Activated T-cell treated with anti-CD3 and anti-CD28 coated beads, Interleukin-2, amount 50 U/mL, for 4 hours (primary cell): ENCODE measurements at regions not wholly inside any gene's neighbourhood (a gene's known extent, or its start where the extent isn't known, plus 50 kb on each side); places are given as distances from the start of the nearest gene placed in this dataset.
"Not testable (repeated sequence)": the region's sequence is repeated elsewhere in the genome, so short reads cannot be mapped to it uniquely, and the experiment has no call there.

Experiments
- ATAC-seq, 2 donors: fragments of 200-7000 bp; cut with Tn5 transposase; one replicate each; pipeline ENCODE4 v1.10.0; 2021
- DNase-seq: peaks from one replicate; pipeline ENCODE4 v3.0.0-alpha.2; 2020
- H3K27me3 Mint-ChIP-seq: one replicate; pipeline ENCODE4 v1.8.0; 2021; ENCODE audit warnings: low read depth, mixed read lengths
- H3K36me3 Mint-ChIP-seq: one replicate; pipeline ENCODE4 v1.8.0; 2022; ENCODE audit warnings: mixed read lengths; ENCODE audit not compliant: insufficient read depth
- H3K4me1 Mint-ChIP-seq: one replicate; pipeline ENCODE4 v1.8.0; 2021; ENCODE audit warnings: low read depth, mixed read lengths
- H3K4me3 Mint-ChIP-seq: one replicate; pipeline ENCODE4 v1.8.0; 2021; ENCODE audit warnings: mild to moderate bottlenecking, moderate library complexity, mixed read lengths
- H3K9me3 Mint-ChIP-seq: one replicate; pipeline ENCODE4 v1.8.0; 2021; ENCODE audit warnings: mixed read lengths

DNA sequence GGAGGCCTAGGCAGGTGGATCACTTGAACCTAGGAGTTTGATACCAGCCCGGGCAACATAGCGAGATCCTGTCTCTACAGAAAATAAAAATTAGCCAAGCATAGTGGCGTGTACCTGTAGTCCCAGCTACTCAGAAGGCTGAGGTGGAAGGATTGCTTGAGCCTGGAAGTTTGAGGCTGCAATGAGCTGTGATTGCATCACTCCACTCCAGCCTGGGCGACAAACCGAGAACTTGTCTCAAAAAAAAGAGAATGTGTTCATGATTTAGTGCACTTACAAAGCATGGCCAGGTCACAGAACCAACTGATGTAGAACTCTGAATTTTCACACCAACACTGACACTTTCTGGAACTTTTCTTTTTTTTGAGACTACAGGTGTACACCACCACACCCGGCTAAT, 182.7 kb downstream of the ZFP64 start:
- no peak for DNase-seq
- no peaks in the 10 kb centered on the region for H3K36me3 Mint-ChIP-seq
- no peaks in the 10 kb centered on the region for H3K4me1 Mint-ChIP-seq
- no peak overlapping the region for H3K4me3 Mint-ChIP-seq
- H3K9me3 Mint-ChIP-seq, result peaks cover 13% of the 10 kb centered on the region
- no peak for ATAC-seq
- peaks cover 4% of the 10 kb centered on the region for H3K27me3 Mint-ChIP-seq

DNA sequence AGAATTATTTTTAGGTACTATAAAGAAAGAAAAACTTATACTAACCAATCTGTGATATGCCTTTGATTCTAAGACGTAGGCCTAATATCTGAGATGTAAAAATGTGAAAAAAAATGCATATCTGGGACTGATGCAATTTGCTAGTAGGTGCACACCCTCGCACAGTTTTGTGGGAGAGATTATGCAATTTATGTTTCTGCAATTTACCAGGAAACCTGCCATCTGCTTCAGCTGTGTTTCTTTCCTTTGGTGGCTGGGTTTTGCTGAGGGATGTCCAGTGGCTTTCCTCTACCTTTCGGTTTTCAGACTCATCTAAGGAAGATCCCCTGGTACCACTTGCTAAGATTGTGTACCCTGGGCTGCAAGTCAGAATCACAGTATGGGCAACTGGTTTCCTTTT, 186.9 kb downstream of the ZFP64 start:
- DNase-seq (no peak), ATAC-seq (no peak)
- Mint-ChIP-seq H3K4me1 (no peaks in the 10 kb centered on the region), H3K27me3 (peaks cover 14% of the 10 kb centered on the region), H3K36me3 (no peaks in the 10 kb centered on the region), H3K9me3 (no peaks in the 10 kb centered on the region), H3K4me3 (no peak overlapping the region)

DNA sequence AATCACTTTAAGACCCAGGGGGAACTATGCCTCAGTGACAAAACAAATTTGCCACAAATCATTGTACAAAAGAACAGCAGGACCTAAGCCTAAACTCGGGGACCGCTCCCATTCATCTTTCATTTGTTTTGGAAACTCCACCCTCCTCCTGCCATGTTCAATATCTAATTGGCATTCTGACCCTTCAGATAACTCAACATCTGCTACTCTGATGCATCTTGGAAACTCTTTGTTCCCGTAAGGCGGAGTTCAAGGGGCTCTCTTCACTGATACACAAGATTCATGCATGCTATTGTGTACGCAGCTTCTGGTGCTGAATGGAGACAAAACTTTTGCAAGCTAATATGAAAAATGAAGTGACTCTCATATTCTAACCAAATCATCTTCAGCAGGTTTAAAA, 187.6 kb downstream of the ZFP64 start:
- Mint-ChIP-seq H3K36me3 (no peaks in the 10 kb centered on the region), H3K9me3 (no peaks in the 10 kb centered on the region), H3K27me3 (peaks cover 14% of the 10 kb centered on the region), H3K4me3 (no peak overlapping the region), H3K4me1 (no peaks in the 10 kb centered on the region)
- ATAC-seq (no peak), DNase-seq (no peak)

DNA sequence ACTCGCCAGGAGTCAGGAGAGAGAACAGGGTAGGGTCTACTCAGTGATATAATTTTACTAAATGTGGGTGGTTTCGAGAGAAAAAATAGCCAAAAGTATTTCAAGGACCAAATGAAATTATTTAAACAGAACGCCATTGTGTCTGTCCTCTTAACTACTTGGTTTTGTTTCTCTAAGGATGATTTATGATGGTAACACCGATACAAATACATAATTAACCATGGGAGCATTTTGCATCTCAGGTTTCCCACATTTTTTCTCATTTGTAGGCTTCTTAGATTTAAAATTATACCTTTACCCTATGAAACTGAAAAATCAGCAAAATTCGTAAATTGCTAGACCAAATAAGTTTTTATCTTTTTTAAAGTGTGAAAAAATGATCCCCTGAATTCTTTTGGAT, 188.2 kb downstream of the ZFP64 start:
- H3K4me1 Mint-ChIP-seq, result no peaks in the 10 kb centered on the region
- H3K9me3 Mint-ChIP-seq, result no peaks in the 10 kb centered on the region
- DNase-seq, result no peak
- H3K27me3 Mint-ChIP-seq, result peaks cover 14% of the 10 kb centered on the region
- no peak overlapping the region for H3K4me3 Mint-ChIP-seq
- no peaks in the 10 kb centered on the region for H3K36me3 Mint-ChIP-seq
- no peak for ATAC-seq

DNA sequence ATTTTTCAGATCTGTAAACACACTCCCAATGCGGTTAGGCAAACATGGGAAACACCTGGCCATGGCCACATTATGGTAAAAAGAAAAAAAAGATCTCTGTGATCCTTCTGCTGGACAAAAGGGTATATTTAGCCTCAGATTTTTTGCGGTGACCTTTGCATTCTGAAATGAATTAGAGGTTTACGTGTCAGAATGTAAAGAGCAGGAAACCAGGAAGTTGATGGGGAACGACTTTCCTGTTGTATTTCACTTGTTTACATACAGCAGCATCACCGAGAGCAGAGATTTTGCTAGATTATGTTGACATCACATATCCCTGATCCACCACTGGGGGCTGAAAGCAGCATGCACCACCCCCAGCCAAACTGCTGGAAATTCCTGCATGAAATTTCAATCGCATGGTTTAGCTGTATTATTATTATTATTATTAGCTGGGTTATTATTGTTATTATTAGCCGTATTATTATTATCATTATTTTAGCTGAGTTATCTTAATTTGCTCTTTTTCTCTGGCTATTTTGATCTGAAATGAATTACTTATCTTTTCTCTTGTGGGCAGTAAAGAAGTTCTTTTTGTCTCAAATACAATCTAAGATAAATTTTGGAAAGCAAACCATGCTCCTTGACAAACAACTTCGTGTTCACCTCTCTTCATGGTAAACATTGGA, 189.4 kb downstream of the ZFP64 start:
- peaks cover 16% of the 10 kb centered on the region for H3K27me3 Mint-ChIP-seq
- no peaks in the 10 kb centered on the region for H3K36me3 Mint-ChIP-seq
- no peak overlapping the region for H3K4me3 Mint-ChIP-seq
- ATAC-seq (no peak), DNase-seq (no peak)
- no peaks in the 10 kb centered on the region for H3K9me3 Mint-ChIP-seq
- H3K4me1 Mint-ChIP-seq, result no peaks in the 10 kb centered on the region

DNA sequence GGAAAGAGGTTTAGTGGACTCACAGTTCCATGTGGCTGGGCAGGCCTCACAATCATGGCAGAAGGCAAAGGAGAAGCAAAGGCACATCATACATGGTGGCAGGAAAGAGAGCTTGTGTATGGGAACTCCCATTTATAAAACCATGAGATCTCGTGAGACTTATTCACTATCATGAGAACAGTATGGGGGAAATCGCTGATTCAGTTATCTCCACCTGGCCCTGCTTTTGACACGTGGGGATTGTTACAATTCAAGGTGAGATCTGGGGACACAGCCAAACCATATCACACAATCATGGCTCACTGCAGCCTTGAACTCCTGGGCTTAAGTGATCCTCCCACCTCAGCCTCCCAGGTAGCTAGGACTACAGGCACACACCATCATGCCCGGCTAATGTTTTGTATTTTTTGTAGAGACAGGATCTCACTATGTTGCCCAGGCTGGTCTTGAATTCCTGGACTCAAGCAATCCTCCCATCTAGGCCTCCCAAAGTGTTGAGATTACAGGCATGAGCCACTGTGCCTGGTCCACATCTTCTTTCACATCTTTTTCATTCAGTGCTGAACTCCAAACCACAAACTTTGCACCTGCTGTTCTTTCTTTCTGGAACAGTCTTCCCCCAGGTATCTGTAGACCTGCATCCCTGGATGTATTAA, 194.2 kb downstream of the ZFP64 start:
- not testable (repeated sequence) for H3K4me3 Mint-ChIP-seq, DNase-seq, H3K27me3 Mint-ChIP-seq, ATAC-seq, H3K36me3 Mint-ChIP-seq, H3K9me3 Mint-ChIP-seq, H3K4me1 Mint-ChIP-seq

DNA sequence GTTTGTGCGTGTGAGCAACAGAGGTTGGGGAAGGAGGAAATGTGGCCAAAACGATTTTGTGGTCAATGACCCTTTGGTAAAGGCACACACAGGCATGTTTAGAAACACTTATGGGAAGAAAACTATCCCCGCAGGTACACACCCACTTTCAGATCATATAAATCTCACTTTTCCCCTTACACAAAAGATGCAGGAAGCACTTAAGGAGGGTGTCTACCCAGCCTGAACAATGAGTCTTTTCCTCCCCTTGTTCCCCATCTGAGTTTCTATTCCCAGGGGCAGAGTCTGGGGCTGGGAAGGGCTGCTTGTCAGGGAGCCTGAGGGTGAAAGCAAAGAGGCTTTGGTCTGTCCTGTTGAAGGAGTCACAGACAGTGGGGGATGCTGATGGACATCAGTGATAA, 193.2 kb upstream of the SALL4 start:
- DNase-seq (no peak), ATAC-seq (no peak)
- Mint-ChIP-seq H3K36me3 (no peaks in the 10 kb centered on the region), H3K4me1 (no peaks in the 10 kb centered on the region), H3K4me3 (no peak overlapping the region), H3K9me3 (no peaks in the 10 kb centered on the region), H3K27me3 (peaks cover 2% of the 10 kb centered on the region)

DNA sequence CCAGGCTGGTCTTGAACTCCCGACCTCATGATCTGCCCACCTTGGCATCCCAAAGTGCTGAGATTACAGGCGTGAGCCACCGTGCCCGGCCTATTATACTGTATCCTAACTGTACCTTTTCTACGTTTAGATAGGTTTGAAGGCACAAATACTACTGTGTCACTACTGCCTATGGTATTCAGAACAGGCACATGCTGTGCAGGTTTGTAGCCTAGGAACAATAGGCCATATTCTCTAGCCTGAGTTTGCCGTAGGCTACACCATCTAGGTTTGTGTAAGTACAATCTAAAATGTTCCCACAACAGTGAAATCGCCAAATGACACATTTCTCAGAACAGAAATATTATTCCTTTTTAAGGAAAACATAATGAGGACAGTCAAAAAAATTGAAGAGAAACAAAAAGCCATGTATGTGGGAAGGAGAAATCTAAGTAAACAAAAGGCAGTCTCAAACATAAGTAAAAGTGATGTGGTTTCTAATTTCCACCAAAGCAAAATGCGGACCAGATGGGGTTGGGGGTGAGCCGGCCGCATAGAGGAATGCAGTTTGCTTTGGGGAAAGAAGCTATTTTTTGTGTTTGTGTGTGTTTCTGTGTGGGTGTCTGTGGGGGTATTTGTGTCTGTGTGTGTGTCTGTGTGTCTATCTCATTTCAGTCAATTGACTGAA, 192.6 kb upstream of the SALL4 start:
- Mint-ChIP-seq H3K9me3 (no peaks in the 10 kb centered on the region), H3K36me3 (no peaks in the 10 kb centered on the region), H3K27me3 (peaks cover 2% of the 10 kb centered on the region), H3K4me1 (no peaks in the 10 kb centered on the region), H3K4me3 (no peak overlapping the region)
- no peak for DNase-seq
- ATAC-seq, result no peak

DNA sequence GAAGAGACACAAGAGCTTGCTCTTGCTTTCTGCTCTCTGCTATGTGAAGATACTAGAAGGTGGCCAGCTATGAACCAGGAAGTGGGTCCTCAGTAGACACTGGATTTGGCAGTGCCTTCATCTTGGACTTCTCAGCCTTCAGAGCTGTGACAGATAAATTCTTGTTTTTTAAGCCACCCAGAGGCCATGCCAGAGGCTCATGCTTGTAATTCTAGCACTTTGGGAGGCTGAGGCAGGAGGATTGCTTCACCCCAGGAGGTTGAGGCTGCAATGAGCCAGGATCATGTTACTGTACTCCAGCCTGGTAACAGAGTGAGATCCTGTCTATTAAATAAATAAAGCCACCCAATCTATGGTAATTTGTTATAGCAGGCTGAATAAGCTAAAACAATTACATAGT, 185.5 kb upstream of the SALL4 start:
- ATAC-seq (no peak), DNase-seq (no peak)
- no peaks in the 10 kb centered on the region for H3K4me1 Mint-ChIP-seq
- H3K36me3 Mint-ChIP-seq, result no peaks in the 10 kb centered on the region
- no peaks in the 10 kb centered on the region for H3K9me3 Mint-ChIP-seq
- H3K4me3 Mint-ChIP-seq, result no peak overlapping the region
- no peaks in the 10 kb centered on the region for H3K27me3 Mint-ChIP-seq

DNA sequence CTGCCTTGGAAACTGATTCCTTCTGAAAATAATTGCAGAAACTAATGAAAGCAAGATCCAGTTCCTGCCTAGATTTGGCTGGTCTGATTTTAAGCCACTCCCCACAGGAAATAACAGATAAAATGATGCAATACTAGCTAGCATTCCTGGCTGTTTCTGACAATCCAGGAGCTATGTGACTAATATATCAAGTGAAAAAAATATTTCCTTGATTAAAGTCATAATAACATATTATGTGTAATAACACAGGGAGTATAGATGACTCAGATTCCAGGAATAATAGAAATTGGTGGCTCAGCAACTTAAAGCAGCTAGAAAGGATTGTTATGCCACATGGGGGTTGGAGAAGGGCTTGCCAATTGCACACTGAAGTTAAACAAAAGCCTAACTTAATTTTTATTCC, 182.7 kb upstream of the SALL4 start:
- Mint-ChIP-seq H3K36me3 (no peaks in the 10 kb centered on the region), H3K4me1 (no peaks in the 10 kb centered on the region), H3K9me3 (no peaks in the 10 kb centered on the region), H3K4me3 (no peak overlapping the region), H3K27me3 (no peaks in the 10 kb centered on the region)
- DNase-seq (no peak), ATAC-seq (no peak)

DNA sequence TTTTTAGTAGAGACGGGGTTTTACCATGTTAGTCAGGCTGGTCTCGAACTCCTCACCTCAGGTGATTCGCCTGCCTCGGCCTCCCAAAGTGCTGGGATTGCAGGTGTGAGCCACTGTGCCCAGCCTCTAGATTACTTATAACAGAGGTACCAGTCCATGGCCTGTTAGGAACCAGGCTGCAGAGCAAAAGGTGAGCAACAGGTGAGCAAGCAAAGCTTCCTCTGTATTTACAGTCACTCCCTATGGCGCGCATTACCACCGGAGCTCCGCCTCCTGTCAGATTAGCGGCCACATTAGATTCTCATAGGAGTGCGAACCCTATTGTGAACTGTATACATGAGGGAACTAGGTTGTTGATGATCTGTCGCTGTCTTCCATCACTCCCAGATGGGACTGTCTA, 178.0 kb upstream of the SALL4 start:
- H3K4me3 Mint-ChIP-seq, result no peak overlapping the region
- no peaks in the 10 kb centered on the region for H3K4me1 Mint-ChIP-seq
- DNase-seq, result no peak
- H3K36me3 Mint-ChIP-seq, result no peaks in the 10 kb centered on the region
- ATAC-seq, result no peak
- H3K9me3 Mint-ChIP-seq, result peaks cover 8% of the 10 kb centered on the region
- H3K27me3 Mint-ChIP-seq, result no peaks in the 10 kb centered on the region

DNA sequence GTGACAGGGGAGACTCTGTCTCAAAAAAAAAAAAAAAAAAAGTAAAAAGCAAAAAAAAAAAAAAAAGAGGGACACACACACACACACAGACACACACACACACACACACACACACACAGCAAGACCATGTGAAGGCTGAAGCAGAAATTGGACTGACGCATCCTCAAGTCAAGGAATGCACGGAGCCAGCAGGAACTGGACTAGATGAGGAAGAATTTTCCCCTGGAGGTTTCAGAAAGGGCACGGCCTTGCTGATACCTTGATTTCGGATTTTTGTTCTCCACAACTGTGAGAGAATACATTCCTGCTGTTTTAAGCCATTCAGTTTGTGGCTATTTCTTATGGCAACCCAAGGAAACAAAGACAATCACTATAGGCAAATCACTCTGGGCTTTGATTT, 176.9 kb upstream of the SALL4 start:
- no peaks in the 10 kb centered on the region for H3K27me3 Mint-ChIP-seq
- peaks cover 8% of the 10 kb centered on the region for H3K9me3 Mint-ChIP-seq
- ATAC-seq (no peak), DNase-seq (no peak)
- no peaks in the 10 kb centered on the region for H3K36me3 Mint-ChIP-seq
- H3K4me1 Mint-ChIP-seq, result no peaks in the 10 kb centered on the region
- H3K4me3 Mint-ChIP-seq, result no peak overlapping the region

DNA sequence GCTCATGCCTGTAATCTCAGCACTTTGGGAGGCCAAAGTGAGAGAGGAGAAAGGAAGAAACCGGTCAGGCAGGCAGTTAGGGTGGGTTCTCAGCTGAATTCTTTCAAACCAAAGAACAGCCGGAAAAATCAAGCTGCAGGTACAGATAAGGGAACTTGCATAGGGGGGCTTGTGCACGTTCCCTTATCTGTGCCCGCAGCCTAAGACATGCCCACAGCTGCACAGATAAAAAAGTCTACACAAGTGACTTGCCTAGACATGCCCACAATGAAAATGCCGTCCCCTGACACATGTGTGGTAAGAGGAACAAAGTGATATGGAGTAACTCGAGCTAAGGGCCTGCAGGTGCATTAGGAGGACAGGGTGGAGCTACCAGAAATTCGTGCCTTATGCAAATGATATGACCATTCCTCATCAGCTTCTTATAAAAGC, 175.8 kb upstream of the SALL4 start:
- Mint-ChIP-seq H3K36me3 (no peaks in the 10 kb centered on the region), H3K27me3 (no peaks in the 10 kb centered on the region), H3K9me3 (peaks cover 8% of the 10 kb centered on the region), H3K4me3 (no peak overlapping the region), H3K4me1 (no peaks in the 10 kb centered on the region)
- ATAC-seq (no peak), DNase-seq (no peak)

DNA sequence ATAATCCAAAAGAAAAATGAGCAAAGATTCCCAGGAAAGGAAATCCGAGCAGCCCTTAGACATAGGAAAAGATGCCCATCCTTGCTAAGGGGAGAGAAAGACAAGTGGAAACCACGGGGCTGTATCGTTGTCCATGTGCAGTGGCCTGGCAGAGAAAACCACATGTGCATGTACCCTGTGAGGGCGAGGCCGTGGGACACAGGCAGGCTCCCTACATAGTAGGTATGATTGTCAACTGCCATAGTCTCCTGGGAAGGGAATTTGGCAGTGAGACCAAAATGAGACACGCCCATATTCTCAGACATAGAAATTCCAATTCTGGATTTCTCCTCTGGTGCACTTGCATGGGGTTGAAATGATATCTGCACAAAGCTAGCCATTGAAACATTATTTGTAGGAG, 169.7 kb upstream of the SALL4 start:
- H3K4me3 Mint-ChIP-seq, result no peak overlapping the region
- DNase-seq (no peak), ATAC-seq (no peak)
- H3K9me3 Mint-ChIP-seq, result peaks cover 4% of the 10 kb centered on the region
- H3K36me3 Mint-ChIP-seq, result no peaks in the 10 kb centered on the region
- peaks cover 7% of the 10 kb centered on the region for H3K27me3 Mint-ChIP-seq
- H3K4me1 Mint-ChIP-seq, result no peaks in the 10 kb centered on the region

DNA sequence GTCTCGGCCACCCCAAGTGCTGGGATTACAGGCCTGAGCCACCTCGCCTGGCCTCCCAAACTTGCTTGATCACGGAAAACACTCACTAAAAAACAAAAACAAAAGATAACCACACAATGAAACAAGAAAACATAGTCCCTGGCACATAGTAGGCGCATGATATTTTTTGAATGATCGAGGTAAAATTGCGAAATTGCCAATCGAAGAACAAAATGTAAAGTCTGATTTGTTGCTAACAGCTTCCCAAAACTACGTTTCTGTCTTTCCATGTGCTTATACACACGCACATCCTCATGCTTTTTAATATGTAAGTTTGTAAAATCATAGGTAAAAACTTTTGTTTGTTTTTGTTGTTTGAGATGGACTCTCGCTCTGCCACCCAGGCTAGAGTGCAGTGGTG, 168.5 kb upstream of the SALL4 start:
- H3K9me3 Mint-ChIP-seq, result no peaks in the 10 kb centered on the region
- no peak overlapping the region for H3K4me3 Mint-ChIP-seq
- ATAC-seq (no peak), DNase-seq (no peak)
- no peaks in the 10 kb centered on the region for H3K4me1 Mint-ChIP-seq
- H3K36me3 Mint-ChIP-seq, result no peaks in the 10 kb centered on the region
- H3K27me3 Mint-ChIP-seq, result peaks cover 7% of the 10 kb centered on the region
